T-cell (primary cell): ENCODE measurements at regions not wholly inside any gene's neighbourhood (a gene's known extent, or its start where the extent isn't known, plus 50 kb on each side); places are given as distances from the start of the nearest gene placed in this dataset.

Experiments used
- ATAC-seq, 4 experiments: fragments of 200-7000 bp in 3 of 4; fragments of 150-1000 bp in 1 of 4; cut with Tn5 transposase; replicated peaks in 1 of 4; 1 replicate in 3 of 4; 2 replicates in 1 of 4; pipeline ENCODE4 v1.10.0; 2021; ENCODE audit warnings: moderate library complexity in 3 of 4, mild to moderate bottlenecking in 2 of 4, moderate number of reproducible peaks in 1 of 4
- CTCF ChIA-PET, 2 donors: fragments of 300-600 bp; sonication (Branson Sonifier 250); formaldehyde crosslinking; loops; one replicate each; lab custom pipeline; 2022; ENCODE audit warnings: antibody characterized with exemption in 2 of 2; lab: Charles Lee
- POLR2A ChIA-PET, 2 donors: fragments of 300-600 bp; sonication (Branson Sonifier 250); formaldehyde crosslinking; loops; one replicate each; lab custom pipeline; 2022; ENCODE audit warnings: antibody characterized with exemption in 2 of 2; lab: Charles Lee
- DNase-seq, 35 experiments: peaks; one replicate each; pipeline versions ENCODE4 v3.0.0 to v3.0.0-alpha.2; 2013 to 2023
- H3K27ac ChIP-seq: one replicate; pipeline ENCODE4 v1.5.1; 2013; ENCODE audit warnings: low read length
- H3K27me3 ChIP-seq, 2 experiments: replicated peaks in 1 of 2; 1 replicate in 1 of 2; 2 replicates in 1 of 2; pipeline versions ENCODE4 v1.6.1 to v1.7.0; 2013; ENCODE audit warnings: low read length in 1 of 2, mixed read lengths in 1 of 2; ENCODE audit not compliant: control insufficient read depth in 2 of 2, insufficient read depth in 2 of 2; ENCODE audit errors: extremely low read depth in 1 of 2
- H3K36me3 ChIP-seq, 2 donors: 1 replicate in 1 of 2; 2 replicates in 1 of 2; pipeline versions ENCODE4 v1.6.1 to v1.7.0; 2013; ENCODE audit warnings: low read length in 1 of 2; ENCODE audit not compliant: control insufficient read depth in 2 of 2, insufficient read depth in 1 of 2; ENCODE audit errors: extremely low read depth in 1 of 2
- H3K4me1 ChIP-seq, 2 experiments: 1 replicate in 1 of 2; 2 replicates in 1 of 2; pipeline versions ENCODE4 v1.6.1 to v1.7.0; 2013; ENCODE audit warnings: low read length in 2 of 2, mixed read lengths in 1 of 2; ENCODE audit not compliant: insufficient read depth in 2 of 2, control insufficient read depth in 1 of 2; ENCODE audit errors: extremely low read depth in 1 of 2
- H3K4me3 ChIP-seq, 2 donors: 1 replicate in 1 of 2; 2 replicates in 1 of 2; pipeline versions ENCODE4 v1.5.1 to v1.7.0; 2013; ENCODE audit warnings: mild to moderate bottlenecking in 2 of 2, low read length in 1 of 2, moderate library complexity in 1 of 2; ENCODE audit not compliant: control insufficient read depth in 1 of 2; ENCODE audit errors: extremely low read depth in 1 of 2
- H3K9me3 ChIP-seq: 2 replicates; pipeline ENCODE4 v1.7.0; 2013
- H3K27ac Mint-ChIP-seq, 2 donors: one replicate each; pipeline ENCODE4 v1.8.0; 2020 to 2021; ENCODE audit warnings: mild to moderate bottlenecking in 2 of 2, mixed read lengths in 2 of 2
- H3K27me3 Mint-ChIP-seq, 2 donors: one replicate each; pipeline ENCODE4 v1.8.0; 2021 to 2022; ENCODE audit warnings: mixed read lengths in 2 of 2
- H3K36me3 Mint-ChIP-seq: one replicate; pipeline ENCODE4 v1.8.0; 2021; ENCODE audit warnings: mixed read lengths
- H3K4me1 Mint-ChIP-seq, 3 donors: one replicate each; pipeline ENCODE4 v1.8.0; 2020 to 2022; ENCODE audit warnings: mixed read lengths in 3 of 3, mild to moderate bottlenecking in 1 of 3
- H3K4me3 Mint-ChIP-seq, 3 donors: one replicate each; pipeline ENCODE4 v1.8.0; 2020 to 2022; ENCODE audit warnings: mild to moderate bottlenecking in 3 of 3, mixed read lengths in 3 of 3, moderate library complexity in 3 of 3
- H3K9me3 Mint-ChIP-seq, 3 donors: one replicate each; pipeline ENCODE4 v1.8.0; 2020 to 2022; ENCODE audit warnings: mixed read lengths in 3 of 3
- WGBS: methylation state at CpG from one replicate; pipeline ENCODE4 v1.1.5; 2013; ENCODE audit warnings: missing lambda C conversion rate; ENCODE audit not compliant: insufficient coverage; 5-methylcytosine and 5-hydroxymethylcytosine counted together

DNA sequence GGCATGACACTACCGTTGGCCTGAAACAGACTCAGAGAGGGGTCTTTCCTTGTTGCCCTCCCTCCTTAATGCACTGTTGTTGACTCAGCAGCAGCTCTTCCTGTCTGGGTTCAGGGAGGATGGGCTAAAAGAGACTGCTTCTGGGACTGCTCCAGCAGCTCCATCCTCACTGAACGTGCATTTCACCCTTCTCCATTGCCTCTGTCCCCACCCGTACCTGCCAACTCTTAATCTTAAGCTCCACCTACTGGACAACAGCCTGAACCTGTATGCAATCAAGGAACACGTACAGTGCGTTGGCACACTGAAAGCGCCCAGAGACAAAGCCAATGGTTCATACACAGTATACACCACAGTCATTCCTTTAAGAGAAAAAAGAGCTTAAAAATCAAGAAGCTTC, 230.8 kb upstream of the RAB6C start:
- Mint-ChIP-seq H3K4me3 (no peak overlapping the region), H3K9me3 (no peaks in the 10 kb centered on the region), H3K27ac (no peak overlapping the region), H3K36me3 (no peaks in the 10 kb centered on the region), H3K27me3 (peaks cover 2 to 10% of the 10 kb centered on the region in 2 donors), H3K4me1 (no peaks in the 10 kb centered on the region)
- CTCF ChIA-PET, result interaction anchor here in 1 of 2 donors (0.7 kb wide), 1 partner anchor 371 kb away, joined by 3 read pairs; no protein-coding TSS in a partner anchor
- 60% methylated on average over 5 of the region's 6 CpGs for WGBS
- Histone ChIP-seq H3K36me3 (no peaks in the 10 kb centered on the region), H3K4me3 (no peak overlapping the region), H3K27me3 (peaks cover 0 to 15% of the 10 kb centered on the region in 2 experiments), H3K27ac (no peak overlapping the region), H3K9me3 (no peaks in the 10 kb centered on the region), H3K4me1 (no peaks in the 10 kb centered on the region)
- POLR2A ChIA-PET, result no interaction called here
- ATAC-seq (no peak), DNase-seq (peak in 1 of 35 experiments; percentile 6)

DNA sequence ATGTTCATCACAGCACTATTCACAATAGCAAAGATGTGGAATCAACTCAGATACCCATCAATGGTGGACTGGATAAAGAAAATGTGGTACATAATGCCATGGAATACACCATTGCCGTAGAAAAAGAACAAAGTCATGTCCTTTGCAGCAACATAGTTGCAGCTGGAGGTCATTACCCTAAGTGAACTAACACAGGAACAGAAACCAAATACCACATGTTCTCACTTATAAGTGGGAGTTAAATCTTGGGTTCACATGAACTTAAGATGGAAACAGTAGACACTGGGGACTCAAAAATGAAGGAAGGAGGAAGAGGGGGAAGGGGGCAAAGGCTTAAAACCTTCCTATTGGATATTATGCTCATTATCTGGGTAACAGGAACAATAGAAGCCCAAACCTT, 228.1 kb upstream of the RAB6C start:
- Mint-ChIP-seq H3K36me3 (no peaks in the 10 kb centered on the region), H3K27me3 (peaks cover 2 to 10% of the 10 kb centered on the region in 2 donors), H3K9me3 (no peaks in the 10 kb centered on the region), H3K4me3 (no peak overlapping the region), H3K4me1 (no peaks in the 10 kb centered on the region), H3K27ac (no peak overlapping the region)
- no CpG with 5 or more reads among the region's 1 CpG for WGBS
- peaks cover 0 to 14% of the 10 kb centered on the region in 2 experiments for H3K27me3 ChIP-seq
- DNase-seq (no peak), ATAC-seq (no peak)
- no peak overlapping the region for H3K27ac ChIP-seq
- CTCF ChIA-PET, result no interaction called here
- H3K4me1 ChIP-seq, result no peaks in the 10 kb centered on the region
- no peaks in the 10 kb centered on the region for H3K36me3 ChIP-seq
- H3K9me3 ChIP-seq, result no peaks in the 10 kb centered on the region
- no peak overlapping the region for H3K4me3 ChIP-seq
- POLR2A ChIA-PET, result no interaction called here

GRCh38 chr2:129752176-129752575, 227.3 kb upstream of the RAB6C start:
- no peaks in the 10 kb centered on the region for H3K9me3 ChIP-seq
- POLR2A ChIA-PET, result no interaction called here
- peaks cover 0 to 14% of the 10 kb centered on the region in 2 experiments for H3K27me3 ChIP-seq
- no peak overlapping the region for H3K4me3 Mint-ChIP-seq
- H3K9me3 Mint-ChIP-seq, result no peaks in the 10 kb centered on the region
- ATAC-seq, result no peak
- no peak overlapping the region for H3K4me3 ChIP-seq
- H3K36me3 ChIP-seq, result no peaks in the 10 kb centered on the region
- no peak overlapping the region for H3K27ac Mint-ChIP-seq
- CTCF ChIA-PET, result no interaction called here
- no peaks in the 10 kb centered on the region for H3K36me3 Mint-ChIP-seq
- WGBS, result 97% methylated on average over 3 of the region's 3 CpGs
- peaks cover 2 to 5% of the 10 kb centered on the region in 2 donors for H3K27me3 Mint-ChIP-seq
- no peaks in the 10 kb centered on the region for H3K4me1 Mint-ChIP-seq
- no peak for DNase-seq
- no peaks in the 10 kb centered on the region for H3K4me1 ChIP-seq
- no peak overlapping the region for H3K27ac ChIP-seq

- Histone ChIP-seq H3K4me1 (no peaks in the 10 kb centered on the region), H3K36me3 (no peaks in the 10 kb centered on the region), H3K27me3 (peaks cover 0 to 10% of the 10 kb centered on the region in 2 experiments), H3K4me3 (no peak overlapping the region), H3K9me3 (no peaks in the 10 kb centered on the region), H3K27ac (no peak overlapping the region)
- no peaks in the 10 kb centered on the region for H3K4me1 Mint-ChIP-seq
- H3K27me3 Mint-ChIP-seq, result peaks cover 2 to 5% of the 10 kb centered on the region in 2 donors
- no peak for DNase-seq
- no peak for ATAC-seq
- H3K27ac Mint-ChIP-seq, result no peak overlapping the region
- no peaks in the 10 kb centered on the region for H3K9me3 Mint-ChIP-seq
- WGBS, result 93% methylated on average over 6 of the region's 10 CpGs
- H3K4me3 Mint-ChIP-seq, result no peak overlapping the region
- H3K36me3 Mint-ChIP-seq, result no peaks in the 10 kb centered on the region
- ChIA-PET CTCF (no interaction called here), POLR2A (no interaction called here)
Observed at GRCh38 chr2:129752686-129753085, 226.8 kb upstream of the RAB6C start.

GRCh38 chr2:129753261-129753660, 226.2 kb upstream of the RAB6C start:
- Mint-ChIP-seq H3K27ac (no peak overlapping the region), H3K27me3 (peaks cover 2 to 5% of the 10 kb centered on the region in 2 donors), H3K9me3 (no peaks in the 10 kb centered on the region), H3K36me3 (no peaks in the 10 kb centered on the region), H3K4me1 (no peaks in the 10 kb centered on the region), H3K4me3 (no peak overlapping the region)
- peaks cover 0 to 6% of the 10 kb centered on the region in 2 experiments for H3K27me3 ChIP-seq
- H3K27ac ChIP-seq, result no peak overlapping the region
- no peaks in the 10 kb centered on the region for H3K36me3 ChIP-seq
- no peak for ATAC-seq
- POLR2A ChIA-PET, result no interaction called here
- CTCF ChIA-PET, result no interaction called here
- H3K9me3 ChIP-seq, result no peaks in the 10 kb centered on the region
- DNase-seq, result no peak
- no CpG with 5 or more reads among the region's 8 CpGs for WGBS
- no peak overlapping the region for H3K4me3 ChIP-seq
- no peaks in the 10 kb centered on the region for H3K4me1 ChIP-seq

- CTCF ChIA-PET, result no interaction called here
- H3K27ac Mint-ChIP-seq, result no peak overlapping the region
- peaks cover 0 to 9% of the 10 kb centered on the region in 2 experiments for H3K27me3 ChIP-seq
- H3K4me1 Mint-ChIP-seq, result no peaks in the 10 kb centered on the region
- peaks cover under 1 to 2% of the 10 kb centered on the region in 2 donors for H3K27me3 Mint-ChIP-seq
- H3K4me3 ChIP-seq, result no peak overlapping the region
- no peaks in the 10 kb centered on the region for H3K4me1 ChIP-seq
- ATAC-seq, result no peak
- no peak for DNase-seq
- H3K36me3 ChIP-seq, result no peaks in the 10 kb centered on the region
- H3K36me3 Mint-ChIP-seq, result no peaks in the 10 kb centered on the region
- 94% methylated on average over 11 of the region's 14 CpGs for WGBS
- H3K27ac ChIP-seq, result no peak overlapping the region
- H3K9me3 Mint-ChIP-seq, result no peaks in the 10 kb centered on the region
- no peaks in the 10 kb centered on the region for H3K9me3 ChIP-seq
- H3K4me3 Mint-ChIP-seq, result no peak overlapping the region
- POLR2A ChIA-PET, result no interaction called here
Observed at GRCh38 chr2:129754421-129754820, 225.0 kb upstream of the RAB6C start.

DNA sequence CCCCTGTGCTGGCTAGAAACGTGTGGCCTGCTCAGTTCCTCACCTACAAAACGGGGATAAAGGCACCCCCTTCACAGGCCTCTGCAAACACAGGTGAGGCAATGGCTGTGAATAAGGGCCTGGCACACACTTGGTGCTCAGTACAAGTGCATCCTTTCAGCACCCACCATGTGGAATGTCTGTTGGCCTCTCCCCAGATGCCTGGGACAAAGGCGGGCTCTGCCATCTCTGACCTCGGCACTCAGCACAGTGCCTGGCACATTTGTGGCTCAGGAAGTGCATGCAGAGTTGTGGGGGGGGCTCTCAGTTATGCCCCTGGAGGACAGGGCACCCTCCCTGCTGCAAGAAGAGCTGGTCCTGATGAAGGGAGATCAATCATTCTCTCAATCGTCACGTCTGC, 224.6 kb upstream of the RAB6C start:
- H3K36me3 ChIP-seq, result no peaks in the 10 kb centered on the region
- H3K27me3 ChIP-seq, result peaks cover 0 to 9% of the 10 kb centered on the region in 2 experiments
- no peak overlapping the region for H3K4me3 ChIP-seq
- no peak overlapping the region for H3K27ac ChIP-seq
- 68% methylated on average over 3 of the region's 6 CpGs for WGBS
- no peak for DNase-seq
- H3K27ac Mint-ChIP-seq, result no peak overlapping the region
- H3K9me3 Mint-ChIP-seq, result no peaks in the 10 kb centered on the region
- H3K27me3 Mint-ChIP-seq, result peaks cover 0 to 2% of the 10 kb centered on the region in 2 donors
- ChIA-PET CTCF (no interaction called here), POLR2A (no interaction called here)
- H3K36me3 Mint-ChIP-seq, result no peaks in the 10 kb centered on the region
- H3K4me1 Mint-ChIP-seq, result no peaks in the 10 kb centered on the region
- no peak overlapping the region for H3K4me3 Mint-ChIP-seq
- no peak for ATAC-seq
- H3K4me1 ChIP-seq, result no peaks in the 10 kb centered on the region
- H3K9me3 ChIP-seq, result no peaks in the 10 kb centered on the region
